ENCODE measurements at regions not wholly inside any gene's neighbourhood (a gene's known extent, or its start where the extent isn't known, plus 50 kb on each side); places are given as distances from the start of the nearest gene placed in this dataset.
"Not testable (repeated sequence)": the region's sequence is repeated elsewhere in the genome, so short reads cannot be mapped to it uniquely, and the experiment has no call there.

DNA sequence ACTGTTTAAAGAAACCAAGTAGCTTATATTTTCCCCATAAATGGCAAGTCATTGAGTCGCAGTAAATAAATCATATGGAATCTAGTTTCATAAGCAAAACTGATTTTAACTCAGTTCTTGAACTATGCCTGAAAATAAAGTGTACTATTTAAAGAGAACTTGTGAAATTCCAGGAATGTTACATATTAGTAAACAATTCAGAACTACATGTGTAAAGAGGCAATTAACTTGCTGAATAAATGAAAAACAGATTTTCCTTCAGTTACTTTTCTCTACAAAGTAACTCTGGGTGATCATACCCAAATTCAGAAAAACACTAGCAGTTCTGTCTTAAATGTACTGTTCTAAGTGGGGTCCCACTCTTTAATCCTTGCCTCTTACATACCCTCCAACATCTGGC lies 236.1 kb upstream of the EDNRA start:
- H3K4me3 ChIP-seq (ENCODE audit: low read depth, low read length) = no peak overlapping the region
- DNase-seq (ENCODE audit: low read depth) = no peak
- no peak for TF ChIP-seq CTCF (conservative IDR thresholded peaks at IDR 0.05; ENCODE audit: low read depth, low read length)

DNA sequence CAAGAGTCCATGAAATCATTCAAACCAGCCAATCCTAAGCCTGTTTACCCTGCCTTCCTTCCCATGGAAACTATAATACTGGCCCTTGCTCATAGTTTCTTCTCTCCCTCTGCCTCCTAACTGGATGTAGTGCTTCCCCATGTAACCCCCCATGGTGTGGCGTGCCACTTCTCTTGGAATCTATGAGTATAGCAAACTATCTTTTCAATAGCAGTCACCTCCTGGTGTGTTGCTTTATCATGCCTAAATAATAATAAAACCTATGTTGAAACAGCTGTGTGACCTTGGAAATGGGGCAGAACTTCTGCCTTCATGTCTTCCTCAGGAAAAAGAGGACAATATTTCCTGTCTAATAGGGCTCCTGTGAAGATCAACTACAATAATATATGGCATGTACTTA lies 234.8 kb upstream of the EDNRA start:
- DNase-seq (ENCODE audit: low read depth) = no peak
- no peak overlapping the region for H3K4me3 ChIP-seq (ENCODE audit: low read depth, low read length)
- no peak for TF ChIP-seq CTCF (conservative IDR thresholded peaks at IDR 0.05; ENCODE audit: low read depth, low read length)

DNA sequence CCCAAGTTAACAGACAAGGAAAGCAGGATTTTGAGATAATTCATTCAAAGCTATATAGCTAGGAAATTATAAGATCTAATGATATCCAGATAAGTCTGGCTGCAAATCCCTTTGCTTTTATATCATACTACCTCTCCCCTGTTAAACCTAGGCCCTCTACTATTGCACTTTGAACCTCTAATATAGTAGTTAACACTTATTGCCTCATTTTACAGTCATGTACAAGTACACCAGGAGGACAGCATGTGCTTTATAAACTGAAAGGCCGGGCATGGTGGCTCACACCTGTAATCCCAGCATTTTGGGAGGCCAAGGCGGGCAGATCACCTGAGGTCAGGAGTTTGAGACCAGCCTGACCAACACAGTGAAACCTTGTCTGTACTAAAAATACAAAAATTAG lies 234.4 kb upstream of the EDNRA start:
- DNase-seq (ENCODE audit: low read depth); H3K4me3 ChIP-seq (ENCODE audit: low read depth, low read length): not testable (repeated sequence)

DNA sequence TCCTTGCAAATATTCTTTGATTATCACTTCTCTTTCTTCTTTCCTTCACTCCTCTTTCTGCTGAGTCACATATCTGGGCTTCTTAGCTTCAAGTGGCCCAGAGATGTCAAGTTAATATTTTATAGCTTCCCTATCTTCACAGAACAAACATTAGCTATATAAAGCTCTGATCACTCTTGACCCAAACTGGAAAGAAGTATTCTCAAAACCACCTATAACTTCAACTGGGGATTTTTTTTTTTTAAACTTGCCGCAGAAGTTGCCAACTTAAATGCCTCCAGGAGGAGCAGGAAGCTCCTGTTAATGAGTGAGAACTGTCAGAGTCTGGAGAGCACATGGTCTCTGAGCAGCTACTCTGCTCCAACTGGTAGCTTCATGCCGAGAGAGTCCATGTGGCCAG lies 233.3 kb upstream of the EDNRA start:
- H3K4me3 ChIP-seq (ENCODE audit: low read depth, low read length) = no peak overlapping the region
- TF ChIP-seq CTCF (conservative IDR thresholded peaks at IDR 0.05; ENCODE audit: low read depth, low read length) = no peak
- DNase-seq (ENCODE audit: low read depth) = peak; percentile 18

DNA sequence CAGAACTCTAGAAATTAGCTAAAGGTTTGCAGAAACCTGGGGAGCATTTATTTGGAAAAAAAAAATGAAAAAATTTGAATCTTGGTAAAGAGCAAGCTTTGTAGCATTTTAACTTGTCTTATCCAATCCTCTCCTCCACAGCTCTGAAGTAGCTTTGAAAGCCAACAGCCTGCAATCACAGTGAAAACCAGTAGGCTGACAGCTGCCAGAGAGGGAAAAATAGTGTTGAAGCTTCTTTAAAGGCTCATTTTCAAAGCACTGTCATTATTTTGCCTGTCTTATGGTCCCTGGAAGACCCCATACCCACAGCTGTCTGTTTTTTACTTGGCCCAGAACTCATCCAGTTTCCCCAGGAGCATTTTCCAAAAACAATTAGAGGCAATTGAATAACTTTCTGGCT lies 230.8 kb upstream of the EDNRA start:
- TF ChIP-seq CTCF (conservative IDR thresholded peaks at IDR 0.05; ENCODE audit: low read depth, low read length) = no peak
- DNase-seq (ENCODE audit: low read depth) = no peak
- H3K4me3 ChIP-seq (ENCODE audit: low read depth, low read length) = no peak overlapping the region

DNA sequence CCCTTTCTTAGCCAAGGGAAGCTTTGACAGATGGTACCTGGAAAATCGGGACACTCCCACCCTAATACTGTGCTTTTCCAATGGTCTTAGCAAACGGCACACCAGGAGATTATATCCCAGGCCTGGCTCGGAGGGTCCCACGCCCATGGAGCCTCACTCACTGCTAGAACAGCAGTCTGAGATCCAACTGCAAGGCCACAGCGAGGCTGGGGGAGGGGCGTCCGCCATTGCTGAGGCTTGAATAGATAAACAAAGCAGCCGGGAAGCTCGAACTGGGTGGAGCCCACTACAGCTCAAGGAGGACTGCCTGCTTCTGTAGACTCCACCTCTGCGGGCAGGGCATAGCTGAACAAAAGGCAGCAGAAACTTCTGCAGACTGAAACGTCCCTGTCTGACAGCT lies 225.6 kb upstream of the EDNRA start:
- not testable (repeated sequence) for H3K4me3 ChIP-seq (ENCODE audit: low read depth, low read length); DNase-seq (ENCODE audit: low read depth)

- H3K4me3 ChIP-seq (ENCODE audit: low read depth, low read length); DNase-seq (ENCODE audit: low read depth): not testable (repeated sequence)
These were observed 221.6 kb upstream of the EDNRA start for GRCh38 chr4:147259271-147259670.

GRCh38 chr4:147284256-147284835 lies 196.6 kb upstream of the EDNRA start:
- TF ChIP-seq CTCF (conservative IDR thresholded peaks at IDR 0.05; ENCODE audit: low read depth, low read length) = no peak
- H3K4me3 ChIP-seq (ENCODE audit: low read depth, low read length) = no peak overlapping the region
- no peak for DNase-seq (ENCODE audit: low read depth)

DNA sequence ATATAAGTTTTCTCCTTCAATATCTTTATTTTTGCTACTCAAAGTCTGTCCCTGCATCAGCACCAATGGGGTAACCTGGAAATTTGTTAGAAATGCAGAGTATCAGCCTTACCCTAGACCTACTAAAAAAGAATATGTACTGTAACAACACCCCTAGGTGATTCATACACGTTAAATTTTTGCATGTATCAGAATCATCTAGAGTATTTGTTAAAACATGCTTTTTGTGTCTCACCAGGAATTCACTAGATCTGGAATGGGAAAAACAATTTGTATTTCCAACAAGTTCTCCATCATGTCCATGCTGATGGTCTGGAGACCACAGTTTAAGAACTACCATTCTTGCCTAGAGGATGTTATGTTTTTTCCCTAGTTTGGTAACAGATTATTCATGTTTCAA lies 196.0 kb upstream of the EDNRA start:
- no peak overlapping the region for H3K4me3 ChIP-seq (ENCODE audit: low read depth, low read length)
- no peak for TF ChIP-seq CTCF (conservative IDR thresholded peaks at IDR 0.05; ENCODE audit: low read depth, low read length)
- no peak for DNase-seq (ENCODE audit: low read depth)
